Adrenal gland (tissue), 9 donors: ENCODE measurements at regions not wholly inside any gene's neighbourhood (a gene's known extent, or its start where the extent isn't known, plus 50 kb on each side); places are given as distances from the start of the nearest gene placed in this dataset.

Experiments used
- DNase-seq, 7 donors: peaks; one replicate each; pipeline ENCODE4 v3.0.0-alpha.2; 2019 to 2020
- H3K27ac ChIP-seq, 5 donors: fragments of 200-600 bp; sonication (generic) in 4 of 5; 1 replicate in 3 of 5; 2 replicates in 2 of 5; pipeline versions ENCODE4 v1.5.1 to v1.8.0; 2016 to 2020; ENCODE audit warnings: mild to moderate bottlenecking in 1 of 5
- H3K27me3 ChIP-seq: fragments of 200-600 bp; 2 replicates; pipeline ENCODE4 v1.8.0; 2021
- H3K36me3 ChIP-seq, 2 donors: fragments of 200-600 bp; replicated peaks in 1 of 2; 1 replicate in 1 of 2; 2 replicates in 1 of 2; pipeline versions ENCODE4 v1.5.1 to v1.8.0; 2018 to 2022
- H3K4me1 ChIP-seq, 2 donors: fragments of 200-600 bp; replicated peaks in 1 of 2; 1 replicate in 1 of 2; 2 replicates in 1 of 2; pipeline versions ENCODE4 v1.5.1 to v1.8.0; 2018 to 2021
- H3K4me3 ChIP-seq, 4 donors: fragments of 200-600 bp; sonication (generic) in 3 of 4; one replicate each; pipeline ENCODE4 v1.5.1; 2016 to 2018
- H3K9me3 ChIP-seq, 3 donors: fragments of 200-600 bp; sonication (generic) in 1 of 3; replicated peaks in 1 of 3; 1 replicate in 2 of 3; 2 replicates in 1 of 3; pipeline versions ENCODE4 v1.5.1 to v1.8.0; 2016 to 2021
- POLR2A ChIP-seq, 2 donors: fragments of 450-650 bp; IDR thresholded peaks; one replicate each; pipeline ENCODE4 v1.6.1; 2017; ENCODE audit warnings: antibody characterized with exemption in 2 of 2, mild to moderate bottlenecking in 2 of 2, moderate library complexity in 1 of 2
- WGBS, 4 donors: extraction: QIAGEN DNeasy Blood & Tissue Kit in 2 of 4; methylation state at CpG; one replicate each; pipeline versions ENCODE4 v1.1.5 to v1.1.7; 2013 to 2017; 5-methylcytosine and 5-hydroxymethylcytosine counted together
- intact Hi-C, 2 donors: fragments of 100-400 bp; cut with DNase I; formaldehyde crosslinking; loops; one replicate each; pipeline versions ENCODE4 v1.14.1 to v1.15.0; 2022 to 2023
- TF ChIP-seq, protein P1 (sequence below), 6 experiments: fragments of 450-650 bp in 4 of 6; fragments of 200-600 bp in 2 of 6; sonication (generic) in 1 of 6; IDR thresholded peaks; 1 replicate in 5 of 6; 2 replicates in 1 of 6; pipeline versions ENCODE4 v1.5.1 to v1.8.0; 2016 to 2021; ENCODE audit warnings: antibody characterized with exemption in 6 of 6, mild to moderate bottlenecking in 2 of 6, moderate library complexity in 1 of 6
- donor health status: healthy with polysubstance abuse.
- donor health status: Bipolar disorder and iron deficiency.
- donor health status: DM: yes; HTN: yes; CAD: no.
- donor health status: DM: no; HTN: no; CAD: no.
- donor health status: DM: no; HTN: no; CAD: no.

DNA sequence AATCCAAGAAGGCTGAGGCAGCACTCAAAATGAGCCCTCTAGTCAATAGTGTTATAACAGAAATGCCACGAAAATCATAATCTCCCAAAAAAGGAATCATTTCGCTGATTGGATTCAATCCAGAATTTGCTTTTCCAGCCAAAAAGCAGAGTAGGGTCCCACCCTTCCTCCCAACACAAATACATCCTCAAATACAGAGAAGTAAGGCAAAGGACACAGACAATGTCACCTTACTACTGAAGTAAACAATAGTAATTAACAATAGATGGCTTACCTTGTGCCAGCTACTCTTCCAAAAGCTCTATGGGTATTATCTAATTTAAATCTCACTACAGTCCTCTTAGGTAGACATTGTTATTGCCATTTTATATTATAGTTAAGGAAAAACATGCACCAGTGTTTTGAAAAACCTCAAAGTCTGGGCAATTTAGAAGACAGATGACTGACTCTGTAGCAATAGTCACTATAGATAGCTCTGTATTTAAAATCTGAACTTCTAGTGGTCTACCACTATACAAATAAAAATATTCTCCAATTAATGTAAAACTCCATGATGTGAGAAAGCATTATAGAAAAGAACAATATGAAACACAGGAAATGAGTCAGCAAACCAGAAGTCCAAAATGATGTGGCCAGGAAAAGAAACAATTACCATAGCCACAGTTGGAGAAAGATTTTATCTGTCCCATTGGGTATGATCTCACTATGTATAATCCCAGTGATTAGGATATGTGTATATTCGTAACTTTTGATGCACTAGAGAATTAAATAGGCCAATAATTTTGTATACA, 305.0 kb upstream of the ERBB4 start:
- Histone ChIP-seq H3K36me3 (no peaks in the 10 kb centered on the region), H3K4me1 (no peaks in the 10 kb centered on the region), H3K9me3 (no peaks in the 10 kb centered on the region), H3K27me3 (no peaks in the 10 kb centered on the region), H3K4me3 (no peak overlapping the region), H3K27ac (no peak overlapping the region)
- TF ChIP-seq, protein P1, sequence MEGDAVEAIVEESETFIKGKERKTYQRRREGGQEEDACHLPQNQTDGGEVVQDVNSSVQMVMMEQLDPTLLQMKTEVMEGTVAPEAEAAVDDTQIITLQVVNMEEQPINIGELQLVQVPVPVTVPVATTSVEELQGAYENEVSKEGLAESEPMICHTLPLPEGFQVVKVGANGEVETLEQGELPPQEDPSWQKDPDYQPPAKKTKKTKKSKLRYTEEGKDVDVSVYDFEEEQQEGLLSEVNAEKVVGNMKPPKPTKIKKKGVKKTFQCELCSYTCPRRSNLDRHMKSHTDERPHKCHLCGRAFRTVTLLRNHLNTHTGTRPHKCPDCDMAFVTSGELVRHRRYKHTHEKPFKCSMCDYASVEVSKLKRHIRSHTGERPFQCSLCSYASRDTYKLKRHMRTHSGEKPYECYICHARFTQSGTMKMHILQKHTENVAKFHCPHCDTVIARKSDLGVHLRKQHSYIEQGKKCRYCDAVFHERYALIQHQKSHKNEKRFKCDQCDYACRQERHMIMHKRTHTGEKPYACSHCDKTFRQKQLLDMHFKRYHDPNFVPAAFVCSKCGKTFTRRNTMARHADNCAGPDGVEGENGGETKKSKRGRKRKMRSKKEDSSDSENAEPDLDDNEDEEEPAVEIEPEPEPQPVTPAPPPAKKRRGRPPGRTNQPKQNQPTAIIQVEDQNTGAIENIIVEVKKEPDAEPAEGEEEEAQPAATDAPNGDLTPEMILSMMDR (IDR thresholded peaks at IDR 0.05): no peak
- no peak for TF ChIP-seq POLR2A (IDR thresholded peaks at IDR 0.05)
- 60 to 72% (median 67%) methylated on average over 3 of the region's 3 CpGs for WGBS, 4 donors
- intact Hi-C loops: no loop called here
- DNase-seq: no peak

DNA sequence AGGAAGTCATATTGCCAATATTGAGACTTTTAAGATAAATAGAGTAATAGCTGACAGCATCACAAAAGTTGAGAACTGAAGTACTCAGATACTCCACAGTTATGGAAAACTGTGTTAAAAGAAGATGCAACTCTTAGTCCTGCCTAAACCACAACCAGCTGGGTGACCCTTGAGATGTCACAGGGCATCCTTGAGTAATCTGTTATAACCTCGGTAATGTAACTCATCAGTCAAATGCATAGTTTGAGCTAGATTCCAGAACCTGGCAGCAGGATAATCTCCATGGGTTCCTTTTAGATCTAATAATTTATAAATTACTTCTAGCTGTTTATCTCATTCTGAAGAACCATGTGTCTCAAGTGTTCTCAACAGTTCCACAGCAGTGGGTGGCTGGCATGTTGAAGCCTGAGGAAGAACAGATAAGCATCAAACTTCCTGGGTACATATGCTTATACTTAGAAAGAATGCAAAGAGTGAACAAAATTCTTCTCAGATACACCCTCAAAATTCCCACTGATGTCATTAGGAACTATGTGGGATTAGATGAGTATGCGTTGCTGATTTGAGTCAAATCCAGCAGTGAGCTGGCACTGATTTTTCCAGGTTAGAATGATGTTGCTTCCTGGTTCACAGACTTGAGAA, 304.1 kb upstream of the ERBB4 start:
- no peak overlapping the region for H3K27ac ChIP-seq
- H3K36me3 ChIP-seq: no peaks in the 10 kb centered on the region
- no peak overlapping the region for H3K4me3 ChIP-seq
- no peaks in the 10 kb centered on the region for H3K27me3 ChIP-seq
- no peaks in the 10 kb centered on the region for H3K9me3 ChIP-seq
- TF ChIP-seq, protein P1 (IDR thresholded peaks at IDR 0.05): no peak
- TF ChIP-seq POLR2A (IDR thresholded peaks at IDR 0.05): no peak
- WGBS, 4 donors: 74 to 87% (median 82%) methylated on average over 2 of the region's 2 CpGs
- no peak for DNase-seq
- intact Hi-C loops: no loop called here
- no peaks in the 10 kb centered on the region for H3K4me1 ChIP-seq

- intact Hi-C loops: no loop called here
- 77 to 88% (median 80%) methylated on average over 8 of the region's 8 CpGs for WGBS, 4 donors
- no peaks in the 10 kb centered on the region for H3K4me1 ChIP-seq
Observed at GRCh38 chr2:212841460-212841859, 302.9 kb upstream of the ERBB4 start.

More at GRCh38 chr2:212841460-212841859, 302.9 kb upstream of the ERBB4 start:
- no peaks in the 10 kb centered on the region for H3K36me3 ChIP-seq
- TF ChIP-seq POLR2A (IDR thresholded peaks at IDR 0.05): no peak
- TF ChIP-seq, protein P1 (IDR thresholded peaks at IDR 0.05): no peak
- no peak for DNase-seq
- no peaks in the 10 kb centered on the region for H3K27me3 ChIP-seq
- no peaks in the 10 kb centered on the region for H3K9me3 ChIP-seq
- no peak overlapping the region for H3K27ac ChIP-seq
- no peak overlapping the region for H3K4me3 ChIP-seq
